ENCODE measurements at regions not wholly inside any gene's neighbourhood (a gene's known extent, or its start where the extent isn't known, plus 50 kb on each side); places are given as distances from the start of the nearest gene placed in this dataset.
"Not testable (repeated sequence)": the region's sequence is repeated elsewhere in the genome, so short reads cannot be mapped to it uniquely, and the experiment has no call there.

DNA sequence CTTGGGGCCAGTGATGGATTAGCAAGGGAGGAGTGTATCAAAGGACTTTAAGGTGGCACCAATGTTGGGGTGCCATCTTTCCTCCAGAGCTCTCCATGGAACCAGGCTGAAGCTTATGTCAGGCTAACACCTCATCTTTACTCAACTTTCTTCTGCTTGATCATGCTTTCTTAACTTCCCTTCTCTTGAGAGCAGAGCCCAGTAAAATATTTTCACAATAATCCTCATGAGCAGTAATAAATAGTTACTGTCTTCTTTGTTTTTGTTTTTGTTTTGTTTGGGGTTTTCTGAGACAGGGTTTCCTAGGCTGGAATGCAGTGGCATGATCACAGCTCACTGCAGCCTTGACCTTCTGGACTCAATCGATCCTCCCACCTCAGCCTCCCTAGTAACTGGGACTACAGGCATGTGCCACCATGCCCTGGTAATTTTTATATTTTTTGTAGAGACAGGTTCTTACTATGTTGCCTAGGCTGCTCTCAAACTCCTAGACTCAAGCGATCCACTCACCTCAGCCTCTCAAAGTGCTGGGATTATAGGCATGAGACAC lies 127.9 kb upstream of the TOP1 start:
- peaks cover 16% of the 10 kb centered on the region for H3K27me3 Mint-ChIP-seq (ENCODE audit: low read depth)

GRCh38 chr20:40902661-40903060 lies 126.0 kb upstream of the TOP1 start:
- no peaks in the 10 kb centered on the region for H3K4me1 Mint-ChIP-seq (ENCODE audit: low read depth)
- DNase-seq: no peak
- ATAC-seq (replicated peaks in 1 of 2): no peak
- no peak overlapping the region for H3K4me3 Mint-ChIP-seq
- no peak overlapping the region for H3K27ac Mint-ChIP-seq
- peaks cover 0 to 2% of the 10 kb centered on the region in 2 donors for H3K36me3 Mint-ChIP-seq (ENCODE audit: insufficient read depth in 2 of 2)
- peaks cover 8% of the 10 kb centered on the region for H3K27me3 Mint-ChIP-seq (ENCODE audit: low read depth)
- H3K9me3 Mint-ChIP-seq: peaks cover 3 to 6% of the 10 kb centered on the region in 2 donors

More for the DNA sequence above, 127.9 kb upstream of the TOP1 start:
- H3K4me3 Mint-ChIP-seq: no peak overlapping the region
- H3K4me1 Mint-ChIP-seq (ENCODE audit: low read depth): no peaks in the 10 kb centered on the region
- DNase-seq: no peak
- H3K9me3 Mint-ChIP-seq: peaks cover 0 to 3% of the 10 kb centered on the region in 2 donors
- H3K36me3 Mint-ChIP-seq (ENCODE audit: insufficient read depth in 2 of 2): no peaks in the 10 kb centered on the region
- ATAC-seq (replicated peaks in 1 of 2): no peak
- no peak overlapping the region for H3K27ac Mint-ChIP-seq

DNA sequence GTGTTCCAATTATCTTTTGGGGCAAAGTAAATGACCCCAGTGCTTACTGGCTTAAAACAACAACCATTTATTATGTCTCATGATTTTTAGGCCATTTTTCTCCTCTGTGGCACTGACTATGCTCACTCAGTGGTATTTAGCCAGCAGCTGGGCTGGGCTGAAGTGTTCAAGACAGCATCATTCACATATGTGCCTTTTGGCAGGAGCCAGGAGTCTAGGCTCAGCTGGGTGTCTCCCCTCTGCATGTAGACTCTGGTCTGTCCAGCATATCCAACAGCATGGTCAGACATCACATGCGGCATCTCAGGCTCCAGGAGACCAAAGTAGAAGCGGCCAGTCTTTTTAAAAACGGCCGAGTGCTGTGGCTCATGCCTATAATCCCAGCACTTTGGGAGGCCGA lies 120.3 kb upstream of the TOP1 start:
- ATAC-seq (replicated peaks in 1 of 2) (no peak), DNase-seq (no peak)
- H3K27me3 Mint-ChIP-seq (ENCODE audit: low read depth): peaks cover 8% of the 10 kb centered on the region
- peaks cover 3 to 6% of the 10 kb centered on the region in 2 donors for H3K9me3 Mint-ChIP-seq
- H3K27ac Mint-ChIP-seq: no peak overlapping the region
- peaks cover 0 to 2% of the 10 kb centered on the region in 2 donors for H3K36me3 Mint-ChIP-seq (ENCODE audit: insufficient read depth in 2 of 2)
- H3K4me3 Mint-ChIP-seq: no peak overlapping the region
- no peaks in the 10 kb centered on the region for H3K4me1 Mint-ChIP-seq (ENCODE audit: low read depth)

- not testable (repeated sequence) for H3K9me3 Mint-ChIP-seq; H3K36me3 Mint-ChIP-seq (ENCODE audit: insufficient read depth in 2 of 2); H3K4me3 Mint-ChIP-seq; DNase-seq; H3K4me1 Mint-ChIP-seq (ENCODE audit: low read depth); H3K27ac Mint-ChIP-seq; H3K27me3 Mint-ChIP-seq (ENCODE audit: low read depth); ATAC-seq (replicated peaks in 1 of 2)
These were observed 119.1 kb upstream of the TOP1 start for GRCh38 chr20:40909489-40909888.

DNA sequence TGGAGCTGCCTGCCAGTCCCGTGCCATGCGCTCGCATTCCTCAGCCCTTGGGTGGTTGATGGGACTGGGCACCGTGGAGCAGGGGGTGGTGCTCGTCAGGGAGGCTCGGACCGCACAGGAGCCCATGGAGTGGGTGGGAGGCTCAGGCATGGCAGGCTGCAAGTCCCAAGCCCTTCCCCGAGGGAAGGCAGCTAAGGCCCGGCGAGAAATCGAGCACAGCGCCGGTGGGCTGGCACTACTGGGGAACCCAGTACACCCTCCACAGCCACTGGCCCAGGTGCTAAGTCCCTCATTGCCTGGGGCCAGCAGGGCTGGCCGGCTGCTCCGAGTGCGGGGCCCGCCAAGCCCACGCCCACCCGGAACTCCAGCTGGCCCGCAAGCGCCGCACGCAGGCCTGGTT lies 118.2 kb upstream of the TOP1 start:
- H3K9me3 Mint-ChIP-seq; DNase-seq; H3K27ac Mint-ChIP-seq; H3K4me3 Mint-ChIP-seq; H3K36me3 Mint-ChIP-seq (ENCODE audit: insufficient read depth in 2 of 2); H3K4me1 Mint-ChIP-seq (ENCODE audit: low read depth); H3K27me3 Mint-ChIP-seq (ENCODE audit: low read depth); ATAC-seq (replicated peaks in 1 of 2): not testable (repeated sequence)

- H3K36me3 Mint-ChIP-seq (ENCODE audit: insufficient read depth in 2 of 2); H3K9me3 Mint-ChIP-seq; ATAC-seq (replicated peaks in 1 of 2); H3K4me3 Mint-ChIP-seq; H3K27ac Mint-ChIP-seq; H3K27me3 Mint-ChIP-seq (ENCODE audit: low read depth); H3K4me1 Mint-ChIP-seq (ENCODE audit: low read depth); DNase-seq: not testable (repeated sequence)
These were observed 117.5 kb upstream of the TOP1 start for GRCh38 chr20:40911152-40911551.

- Mint-ChIP-seq H3K27me3 (ENCODE audit: low read depth) (no peaks in the 10 kb centered on the region), H3K9me3 (no peaks in the 10 kb centered on the region), H3K4me3 (no peak overlapping the region), H3K36me3 (ENCODE audit: insufficient read depth in 2 of 2) (no peaks in the 10 kb centered on the region), H3K4me1 (ENCODE audit: low read depth) (no peaks in the 10 kb centered on the region), H3K27ac (no peak overlapping the region)
- DNase-seq (no peak), ATAC-seq (replicated peaks in 1 of 2) (no peak)
These were observed 115.1 kb upstream of the TOP1 start for GRCh38 chr20:40913224-40914185.

GRCh38 chr20:40915756-40916155 lies 112.9 kb upstream of the TOP1 start:
- no peak overlapping the region for H3K27ac Mint-ChIP-seq
- ATAC-seq (replicated peaks in 1 of 2) (no peak), DNase-seq (no peak)
- H3K9me3 Mint-ChIP-seq: no peaks in the 10 kb centered on the region
- no peak overlapping the region for H3K4me3 Mint-ChIP-seq
- no peaks in the 10 kb centered on the region for H3K36me3 Mint-ChIP-seq (ENCODE audit: insufficient read depth in 2 of 2)
- H3K27me3 Mint-ChIP-seq (ENCODE audit: low read depth): no peaks in the 10 kb centered on the region
- H3K4me1 Mint-ChIP-seq (ENCODE audit: low read depth): no peaks in the 10 kb centered on the region

DNA sequence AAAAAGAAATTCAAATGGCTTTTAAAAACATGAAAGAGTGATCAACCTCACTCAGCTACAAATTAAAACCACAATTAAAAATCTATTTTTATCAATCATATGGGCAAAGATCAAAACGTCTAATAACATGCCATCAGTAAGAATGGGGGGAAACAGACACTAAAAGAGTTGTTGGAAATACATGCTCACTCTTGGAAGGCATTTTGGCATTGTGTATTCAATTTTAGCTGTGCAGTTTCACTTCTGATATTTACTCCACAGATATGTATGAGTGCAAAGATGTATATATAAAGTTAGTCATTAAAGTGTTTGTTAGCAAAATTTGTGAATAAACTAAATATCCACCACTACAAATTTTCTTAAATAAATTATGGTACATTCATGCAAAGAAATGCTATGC lies 112.3 kb upstream of the TOP1 start:
- Mint-ChIP-seq H3K27me3 (ENCODE audit: low read depth) (no peaks in the 10 kb centered on the region), H3K4me1 (ENCODE audit: low read depth) (no peaks in the 10 kb centered on the region), H3K4me3 (no peak overlapping the region), H3K36me3 (ENCODE audit: insufficient read depth in 2 of 2) (no peaks in the 10 kb centered on the region), H3K27ac (no peak overlapping the region), H3K9me3 (no peaks in the 10 kb centered on the region)
- no peak for ATAC-seq (replicated peaks in 1 of 2)
- no peak for DNase-seq

DNA sequence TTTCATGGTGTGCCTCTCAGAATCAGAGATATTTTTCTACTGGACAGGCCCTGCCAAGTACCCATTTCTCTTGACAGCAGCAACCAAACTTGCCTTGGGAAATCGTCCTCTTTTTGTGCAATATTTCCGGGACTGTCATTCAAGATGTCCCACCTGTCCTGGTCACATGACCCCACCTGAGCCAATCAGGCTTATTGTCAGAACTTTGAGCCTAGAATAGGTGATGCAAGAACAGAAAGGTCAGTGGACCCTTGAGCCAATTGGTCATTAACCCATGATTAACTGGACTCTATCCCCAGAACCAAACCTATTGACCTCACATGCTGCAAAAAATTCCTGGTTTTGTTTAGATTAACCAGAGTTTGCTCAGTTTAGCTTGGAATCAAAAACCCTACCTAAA lies 108.3 kb upstream of the TOP1 start:
- no peak overlapping the region for H3K4me3 Mint-ChIP-seq
- no peak for ATAC-seq (replicated peaks in 1 of 2)
- H3K4me1 Mint-ChIP-seq (ENCODE audit: low read depth): no peaks in the 10 kb centered on the region
- no peaks in the 10 kb centered on the region for H3K27me3 Mint-ChIP-seq (ENCODE audit: low read depth)
- no peak overlapping the region for H3K27ac Mint-ChIP-seq
- H3K36me3 Mint-ChIP-seq (ENCODE audit: insufficient read depth in 2 of 2): no peaks in the 10 kb centered on the region
- no peak for DNase-seq
- H3K9me3 Mint-ChIP-seq: no peaks in the 10 kb centered on the region

GRCh38 chr20:40922865-40923264 lies 105.8 kb upstream of the TOP1 start:
- Mint-ChIP-seq H3K36me3 (ENCODE audit: insufficient read depth in 2 of 2) (no peaks in the 10 kb centered on the region), H3K9me3 (no peaks in the 10 kb centered on the region), H3K4me3 (no peak overlapping the region), H3K27me3 (ENCODE audit: low read depth) (peaks cover 6% of the 10 kb centered on the region), H3K4me1 (ENCODE audit: low read depth) (no peaks in the 10 kb centered on the region), H3K27ac (no peak overlapping the region)
- DNase-seq (no peak), ATAC-seq (replicated peaks in 1 of 2) (no peak)

GRCh38 chr20:40925829-40926510 lies 102.7 kb upstream of the TOP1 start:
- Mint-ChIP-seq H3K4me3 (no peak overlapping the region), H3K9me3 (no peaks in the 10 kb centered on the region)
- ATAC-seq (replicated peaks in 1 of 2): no peak

DNA sequence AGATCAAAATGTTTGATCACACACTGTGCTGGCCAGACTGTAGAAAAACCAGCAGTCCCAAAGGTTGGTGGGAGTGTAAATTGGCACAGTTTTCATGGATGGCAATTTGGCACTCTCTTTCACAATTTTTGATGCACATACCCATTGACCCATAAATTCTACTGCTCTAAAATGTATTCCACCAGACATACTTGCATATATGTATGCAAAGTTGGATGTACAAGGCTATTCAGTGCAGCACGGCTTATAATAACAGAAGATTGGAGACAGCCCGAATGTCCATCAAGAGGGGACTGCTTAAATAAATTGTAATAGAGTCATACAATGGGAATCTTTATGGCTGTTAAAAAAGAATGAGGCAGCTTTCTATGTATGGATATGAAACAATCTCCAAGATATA lies 101.7 kb upstream of the TOP1 start:
- Mint-ChIP-seq H3K9me3 (no peaks in the 10 kb centered on the region), H3K4me3 (no peak overlapping the region), H3K27ac (no peak overlapping the region), H3K36me3 (ENCODE audit: insufficient read depth in 2 of 2) (no peaks in the 10 kb centered on the region), H3K27me3 (ENCODE audit: low read depth) (peaks cover 13% of the 10 kb centered on the region), H3K4me1 (ENCODE audit: low read depth) (no peaks in the 10 kb centered on the region)
- DNase-seq (no peak), ATAC-seq (replicated peaks in 1 of 2) (no peak)

More at GRCh38 chr20:40925829-40926510, 102.7 kb upstream of the TOP1 start:
- Mint-ChIP-seq H3K4me1 (ENCODE audit: low read depth) (no peaks in the 10 kb centered on the region), H3K27ac (no peak overlapping the region), H3K27me3 (ENCODE audit: low read depth) (peaks cover 13% of the 10 kb centered on the region), H3K36me3 (ENCODE audit: insufficient read depth in 2 of 2) (no peaks in the 10 kb centered on the region)
- no peak for DNase-seq

All from activated T-cell treated with anti-CD3 and anti-CD28 coated beads, Interleukin-2, amount 50 U/mL, for 72 hours (primary cell).